ENCODE measurements at regions not wholly inside any gene's neighbourhood (a gene's known extent, or its start where the extent isn't known, plus 50 kb on each side); places are given as distances from the start of the nearest gene placed in this dataset.

DNA sequence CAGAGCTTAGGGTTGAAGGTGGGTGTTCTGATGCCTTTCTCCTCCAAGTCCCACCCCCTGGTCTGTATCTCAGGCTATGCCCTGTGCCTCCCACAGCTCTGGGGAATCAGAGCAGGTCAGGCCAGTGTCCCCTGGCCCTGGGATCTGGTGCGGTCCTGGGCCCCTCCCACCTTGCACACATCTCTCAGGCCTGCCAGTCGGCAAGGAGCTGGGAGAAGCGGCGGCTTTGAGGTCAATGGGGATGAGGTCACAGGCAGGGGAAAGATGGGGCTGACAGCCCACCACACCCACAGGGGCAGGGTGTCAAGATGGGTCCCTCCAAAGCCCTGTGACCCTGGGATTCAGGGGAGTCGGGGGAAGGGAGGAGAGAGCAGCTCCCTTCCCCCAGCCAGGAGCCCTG is 65.4 kb upstream of the CASZ1 start:
- TF ChIP-seq, protein P1, sequence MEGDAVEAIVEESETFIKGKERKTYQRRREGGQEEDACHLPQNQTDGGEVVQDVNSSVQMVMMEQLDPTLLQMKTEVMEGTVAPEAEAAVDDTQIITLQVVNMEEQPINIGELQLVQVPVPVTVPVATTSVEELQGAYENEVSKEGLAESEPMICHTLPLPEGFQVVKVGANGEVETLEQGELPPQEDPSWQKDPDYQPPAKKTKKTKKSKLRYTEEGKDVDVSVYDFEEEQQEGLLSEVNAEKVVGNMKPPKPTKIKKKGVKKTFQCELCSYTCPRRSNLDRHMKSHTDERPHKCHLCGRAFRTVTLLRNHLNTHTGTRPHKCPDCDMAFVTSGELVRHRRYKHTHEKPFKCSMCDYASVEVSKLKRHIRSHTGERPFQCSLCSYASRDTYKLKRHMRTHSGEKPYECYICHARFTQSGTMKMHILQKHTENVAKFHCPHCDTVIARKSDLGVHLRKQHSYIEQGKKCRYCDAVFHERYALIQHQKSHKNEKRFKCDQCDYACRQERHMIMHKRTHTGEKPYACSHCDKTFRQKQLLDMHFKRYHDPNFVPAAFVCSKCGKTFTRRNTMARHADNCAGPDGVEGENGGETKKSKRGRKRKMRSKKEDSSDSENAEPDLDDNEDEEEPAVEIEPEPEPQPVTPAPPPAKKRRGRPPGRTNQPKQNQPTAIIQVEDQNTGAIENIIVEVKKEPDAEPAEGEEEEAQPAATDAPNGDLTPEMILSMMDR (IDR thresholded peaks at IDR 0.05), result no peak
- TF ChIP-seq POLR2A (IDR thresholded peaks at IDR 0.05), result no peak
